ENCODE measurements at regions not wholly inside any gene's neighbourhood (a gene's known extent, or its start where the extent isn't known, plus 50 kb on each side); places are given as distances from the start of the nearest gene placed in this dataset.
"Not testable (repeated sequence)": the region's sequence is repeated elsewhere in the genome, so short reads cannot be mapped to it uniquely, and the experiment has no call there.

- no peak overlapping the region for H3K27ac Mint-ChIP-seq (ENCODE audit: low read depth, unreplicated experiment)
- DNase-seq (ENCODE audit: unreplicated experiment), result no peak
- ChIA-PET CTCF (interaction anchor here (1.1 kb wide), 1 partner anchor 27 kb away, joined by 3 read pairs; no protein-coding TSS in a partner anchor), POLR2A (no interaction called here)
- no peaks in the 10 kb centered on the region for H3K36me3 Mint-ChIP-seq (ENCODE audit: insufficient read depth, unreplicated experiment)
- H3K4me3 Mint-ChIP-seq (ENCODE audit: unreplicated experiment), result no peak overlapping the region
- no peaks in the 10 kb centered on the region for H3K4me1 Mint-ChIP-seq (ENCODE audit: insufficient read depth, unreplicated experiment)
- intact Hi-C loops (cut with micrococcal nuclease), result no loop called here
- H3K27me3 Mint-ChIP-seq (ENCODE audit: insufficient read depth, unreplicated experiment), result no peaks in the 10 kb centered on the region
- BruUV-seq (replicated peaks), result no TSS peak
- H3K9me3 Mint-ChIP-seq (ENCODE audit: unreplicated experiment), result no peaks in the 10 kb centered on the region
- no peak for TF ChIP-seq CTCF (IDR thresholded peaks at IDR 0.05; ENCODE audit: unreplicated experiment)
Observed at GRCh38 chr6:114634016-114634415, 291.2 kb upstream of the HS3ST5 start.

GRCh38 chr6:114626226-114626625 lies 283.4 kb upstream of the HS3ST5 start:
- H3K27ac Mint-ChIP-seq (ENCODE audit: low read depth, unreplicated experiment); intact Hi-C loops (cut with micrococcal nuclease); H3K9me3 Mint-ChIP-seq (ENCODE audit: unreplicated experiment); POLR2A ChIA-PET; H3K36me3 Mint-ChIP-seq (ENCODE audit: insufficient read depth, unreplicated experiment); DNase-seq (ENCODE audit: unreplicated experiment); H3K4me3 Mint-ChIP-seq (ENCODE audit: unreplicated experiment); H3K4me1 Mint-ChIP-seq (ENCODE audit: insufficient read depth, unreplicated experiment); H3K27me3 Mint-ChIP-seq (ENCODE audit: insufficient read depth, unreplicated experiment); CTCF ChIA-PET; BruUV-seq (replicated peaks): not testable (repeated sequence)

GRCh38 chr6:114619621-114620200 lies 276.9 kb upstream of the HS3ST5 start:
- Mint-ChIP-seq H3K9me3 (ENCODE audit: unreplicated experiment) (no peaks in the 10 kb centered on the region), H3K27me3 (ENCODE audit: insufficient read depth, unreplicated experiment) (no peaks in the 10 kb centered on the region), H3K36me3 (ENCODE audit: insufficient read depth, unreplicated experiment) (no peaks in the 10 kb centered on the region), H3K4me1 (ENCODE audit: insufficient read depth, unreplicated experiment) (no peaks in the 10 kb centered on the region), H3K4me3 (ENCODE audit: unreplicated experiment) (no peak overlapping the region), H3K27ac (ENCODE audit: low read depth, unreplicated experiment) (no peak overlapping the region)
- no peak for DNase-seq (ENCODE audit: unreplicated experiment)
- BruUV-seq (replicated peaks), result no TSS peak
- TF ChIP-seq CTCF (IDR thresholded peaks at IDR 0.05; ENCODE audit: unreplicated experiment), result no peak
- intact Hi-C loops (cut with micrococcal nuclease), result no loop called here
- CTCF ChIA-PET, result no interaction called here
- POLR2A ChIA-PET, result interaction anchor here (0.7 kb wide), 1 partner anchor 93 kb away, joined by 3 read pairs; no protein-coding TSS in a partner anchor

GRCh38 chr6:114611696-114612095 lies 268.9 kb upstream of the HS3ST5 start:
- peaks cover 5% of the 10 kb centered on the region for H3K9me3 Mint-ChIP-seq (ENCODE audit: unreplicated experiment)
- CTCF ChIA-PET, result no interaction called here
- no peak for DNase-seq (ENCODE audit: unreplicated experiment)
- no peaks in the 10 kb centered on the region for H3K27me3 Mint-ChIP-seq (ENCODE audit: insufficient read depth, unreplicated experiment)
- intact Hi-C loops (cut with micrococcal nuclease), result no loop called here
- H3K4me3 Mint-ChIP-seq (ENCODE audit: unreplicated experiment), result no peak overlapping the region
- POLR2A ChIA-PET, result no interaction called here
- H3K36me3 Mint-ChIP-seq (ENCODE audit: insufficient read depth, unreplicated experiment), result no peaks in the 10 kb centered on the region
- no peaks in the 10 kb centered on the region for H3K4me1 Mint-ChIP-seq (ENCODE audit: insufficient read depth, unreplicated experiment)
- H3K27ac Mint-ChIP-seq (ENCODE audit: low read depth, unreplicated experiment), result no peak overlapping the region
- no TSS peak for BruUV-seq (replicated peaks)
- no peak for TF ChIP-seq CTCF (IDR thresholded peaks at IDR 0.05; ENCODE audit: unreplicated experiment)

- Mint-ChIP-seq H3K36me3 (ENCODE audit: insufficient read depth, unreplicated experiment) (no peaks in the 10 kb centered on the region), H3K4me3 (ENCODE audit: unreplicated experiment) (no peak overlapping the region), H3K27me3 (ENCODE audit: insufficient read depth, unreplicated experiment) (no peaks in the 10 kb centered on the region), H3K9me3 (ENCODE audit: unreplicated experiment) (peaks cover 5% of the 10 kb centered on the region), H3K4me1 (ENCODE audit: insufficient read depth, unreplicated experiment) (no peaks in the 10 kb centered on the region), H3K27ac (ENCODE audit: low read depth, unreplicated experiment) (no peak overlapping the region)
- intact Hi-C loops (cut with micrococcal nuclease), result no loop called here
- POLR2A ChIA-PET, result no interaction called here
- no peak for DNase-seq (ENCODE audit: unreplicated experiment)
- BruUV-seq (replicated peaks), result no TSS peak
- TF ChIP-seq CTCF (IDR thresholded peaks at IDR 0.05; ENCODE audit: unreplicated experiment), result no peak
- CTCF ChIA-PET, result no interaction called here
Observed at GRCh38 chr6:114608091-114608490, 265.3 kb upstream of the HS3ST5 start.

Measured in MCF 10A (cell line).